Endothelial cell of umbilical vein (primary cell): ENCODE measurements at regions not wholly inside any gene's neighbourhood (a gene's known extent, or its start where the extent isn't known, plus 50 kb on each side); places are given as distances from the start of the nearest gene placed in this dataset.

Experiments
- CTCF ChIP-seq, 2 donors: IDR thresholded peaks; 1 replicate in 1 of 2; 2 replicates in 1 of 2; pipeline ENCODE4 v1.5.1; 2011; ENCODE audit warnings: low read length in 2 of 2, mild to moderate bottlenecking in 2 of 2, moderate library complexity in 2 of 2, control low read depth in 1 of 2, inconsistent platforms in 1 of 2, low read depth in 1 of 2; ENCODE audit not compliant: insufficient read depth in 1 of 2; ENCODE audit errors: extremely low read depth in 1 of 2
- EZH2 ChIP-seq: IDR thresholded peaks from 2 replicates; pipeline ENCODE4 v1.6.1; 2012; ENCODE audit warnings: borderline replicate concordance, low read depth, mild to moderate bottlenecking, moderate library complexity, low read length, inconsistent platforms; ENCODE audit not compliant: severe bottlenecking
- FOS ChIP-seq: IDR thresholded peaks from 2 replicates; pipeline ENCODE4 v1.6.1; 2011; ENCODE audit warnings: mild to moderate bottlenecking, low read length, moderate library complexity, borderline replicate concordance; ENCODE audit not compliant: insufficient read depth
- GATA2 ChIP-seq: IDR thresholded peaks from 2 replicates; pipeline ENCODE4 v1.7.0; 2011; ENCODE audit warnings: low read depth, mild to moderate bottlenecking, moderate library complexity, mixed read lengths, low read length; ENCODE audit not compliant: insufficient read length, insufficient read depth
- JUN ChIP-seq: IDR thresholded peaks from 2 replicates; pipeline ENCODE4 v1.6.1; 2011; ENCODE audit warnings: borderline replicate concordance, low read depth; ENCODE audit not compliant: insufficient read length, insufficient read depth
- MYC ChIP-seq: IDR thresholded peaks from one replicate; pipeline ENCODE4 v1.6.1; 2011; ENCODE audit warnings: mild to moderate bottlenecking, low read depth, low read length
- POLR2A ChIP-seq: IDR thresholded peaks from 2 replicates; pipeline ENCODE4 v1.6.1; 2012; ENCODE audit warnings: low read depth, mild to moderate bottlenecking, control low read depth, low read length
- POLR2AphosphoS5 ChIP-seq: IDR thresholded peaks from 2 replicates; pipeline ENCODE4 v1.6.1; 2012; ENCODE audit warnings: low read depth, mild to moderate bottlenecking, control low read depth, low read length, moderate library complexity; ENCODE audit not compliant: insufficient read depth
- TF ChIP-seq, protein P1 (sequence below): IDR thresholded peaks from 2 replicates; pipeline ENCODE4 v1.6.1; 2011; ENCODE audit not compliant: insufficient read depth, insufficient read length

DNA sequence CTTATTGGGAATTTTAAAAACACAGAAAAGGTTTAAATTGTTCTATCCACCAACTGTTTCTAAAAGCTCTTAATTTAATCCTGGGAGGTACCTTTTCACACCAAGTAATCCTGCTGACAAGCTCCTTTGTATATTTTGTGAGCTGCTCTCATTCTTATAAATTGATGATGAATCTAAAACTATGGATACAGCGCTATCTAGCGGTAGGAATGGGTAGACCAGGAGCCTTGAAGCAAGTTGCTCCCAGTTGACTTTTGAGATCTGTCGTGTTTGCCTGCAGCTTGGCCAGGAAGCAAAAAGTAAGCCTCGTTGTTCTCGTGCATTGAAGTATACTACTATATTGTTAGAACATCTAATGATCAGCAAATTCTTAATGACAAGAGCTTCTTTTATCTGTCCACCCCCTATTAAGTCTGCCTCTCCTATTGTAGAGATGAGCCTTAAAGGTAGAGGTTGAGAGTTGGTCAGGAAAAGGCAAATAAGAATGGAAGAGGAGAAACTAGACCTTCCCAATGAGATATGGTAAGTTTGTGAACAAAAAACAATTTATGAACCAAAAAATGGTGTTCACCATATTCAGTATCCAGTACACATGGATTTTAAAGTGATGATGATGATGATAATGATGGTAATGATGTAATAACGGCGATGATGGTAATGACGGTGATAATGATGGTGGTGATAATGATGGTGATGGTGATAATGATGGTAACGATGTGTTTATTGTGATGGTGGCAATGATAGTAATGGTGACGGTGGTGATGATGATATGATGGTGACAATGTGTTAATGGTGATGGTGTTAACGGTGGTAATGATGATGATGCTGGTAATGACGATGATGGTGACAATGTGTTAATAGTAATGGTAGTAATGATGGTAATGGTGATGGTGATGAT lies 212.1 kb upstream of the NCKAP5 start:
- TF ChIP-seq CTCF (IDR thresholded peaks at IDR 0.05; ENCODE audit: extremely low read depth in 1 of 2, insufficient read depth in 1 of 2, low read depth in 1 of 2, low read length in 2 of 2): peak; percentile 73
- TF ChIP-seq JUN: no peak
- TF ChIP-seq POLR2AphosphoS5: no peak
- TF ChIP-seq EZH2: no peak
- no peak for TF ChIP-seq POLR2A
- no peak for TF ChIP-seq FOS
- TF ChIP-seq, protein P1, sequence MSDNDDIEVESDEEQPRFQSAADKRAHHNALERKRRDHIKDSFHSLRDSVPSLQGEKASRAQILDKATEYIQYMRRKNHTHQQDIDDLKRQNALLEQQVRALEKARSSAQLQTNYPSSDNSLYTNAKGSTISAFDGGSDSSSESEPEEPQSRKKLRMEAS: no peak
- TF ChIP-seq GATA2: no peak
- no peak for TF ChIP-seq MYC
